ENCODE measurements at regions not wholly inside any gene's neighbourhood (a gene's known extent, or its start where the extent isn't known, plus 50 kb on each side); places are given as distances from the start of the nearest gene placed in this dataset.

DNA sequence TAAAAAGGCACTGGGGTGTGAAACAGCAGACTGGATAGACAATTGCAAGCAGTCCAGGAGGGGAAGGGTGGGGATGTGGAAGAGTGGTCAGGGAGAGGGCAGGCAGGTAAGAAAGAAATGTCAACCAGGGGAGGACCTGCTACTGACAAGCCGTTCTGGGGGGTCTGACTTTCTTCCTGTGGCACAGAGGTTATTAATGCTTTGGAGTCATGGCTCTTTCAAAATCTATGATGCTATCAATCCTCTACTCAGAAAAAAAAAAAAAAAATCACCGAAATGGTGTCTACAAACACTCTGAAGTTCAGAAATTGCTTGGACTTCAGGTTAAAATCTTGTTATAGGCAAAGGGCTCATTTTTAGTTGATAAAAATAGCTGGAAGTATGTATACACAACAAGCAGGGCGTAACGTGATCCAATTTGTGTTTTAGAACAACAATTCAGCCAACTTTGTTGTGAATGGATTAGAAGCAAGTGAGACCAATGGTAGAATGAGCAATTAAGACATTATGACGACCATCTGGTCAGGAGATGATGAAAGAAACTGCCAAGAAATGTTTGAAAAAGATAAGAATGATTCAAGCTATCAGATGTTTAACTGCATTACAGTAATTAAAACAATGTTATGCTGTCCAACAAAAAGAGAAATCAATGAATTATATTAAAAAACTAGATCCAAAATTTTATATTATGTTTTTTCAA is 255.2 kb downstream of the DEPDC1B start:
- TF ChIP-seq POLR2A (IDR thresholded peaks at IDR 0.05) (no peak), CTCF (IDR thresholded peaks at IDR 0.05) (no peak)
